CD4-positive, alpha-beta T cell treated with Interleukin-17A for 4 hours (primary cell): ENCODE measurements at regions not wholly inside any gene's neighbourhood (a gene's known extent, or its start where the extent isn't known, plus 50 kb on each side); places are given as distances from the start of the nearest gene placed in this dataset.
"Not testable (repeated sequence)": the region's sequence is repeated elsewhere in the genome, so short reads cannot be mapped to it uniquely, and the experiment has no call there.

Source experiments
- DNase-seq: peaks from one replicate; pipeline ENCODE4 v3.0.0-alpha.2; 2020; ENCODE audit warnings: mixed read lengths

GRCh38 chr3:94413336-94414108 is 350.7 kb downstream of the NSUN3 start:
- no peak for DNase-seq

DNA sequence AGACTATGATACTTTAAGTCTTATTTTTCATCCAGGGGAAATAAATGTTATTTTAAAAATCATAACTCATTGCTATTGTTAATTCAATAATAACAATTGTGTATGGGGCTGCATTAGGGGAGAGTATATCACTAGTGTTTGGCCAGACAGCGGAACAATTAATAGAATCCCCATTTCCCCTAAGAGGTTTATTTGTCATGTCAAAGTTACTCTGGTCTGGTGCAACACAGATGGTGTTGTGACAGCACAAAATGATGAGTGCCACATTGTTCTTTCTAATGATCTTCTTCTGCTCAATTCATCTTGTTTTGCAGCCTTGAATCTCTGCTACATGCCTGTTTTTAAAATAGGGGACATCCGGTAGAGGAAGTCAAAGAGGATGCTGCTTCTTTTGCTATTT is 351.6 kb downstream of the NSUN3 start:
- no peak for DNase-seq

GRCh38 chr3:94416768-94417167 is 353.9 kb downstream of the NSUN3 start:
- DNase-seq: no peak

- DNase-seq: no peak
Observed at GRCh38 chr3:94417963-94418455, 355.1 kb downstream of the NSUN3 start.

- no peak for DNase-seq
Observed at GRCh38 chr3:94420931-94421330, 358.1 kb downstream of the NSUN3 start.

DNA sequence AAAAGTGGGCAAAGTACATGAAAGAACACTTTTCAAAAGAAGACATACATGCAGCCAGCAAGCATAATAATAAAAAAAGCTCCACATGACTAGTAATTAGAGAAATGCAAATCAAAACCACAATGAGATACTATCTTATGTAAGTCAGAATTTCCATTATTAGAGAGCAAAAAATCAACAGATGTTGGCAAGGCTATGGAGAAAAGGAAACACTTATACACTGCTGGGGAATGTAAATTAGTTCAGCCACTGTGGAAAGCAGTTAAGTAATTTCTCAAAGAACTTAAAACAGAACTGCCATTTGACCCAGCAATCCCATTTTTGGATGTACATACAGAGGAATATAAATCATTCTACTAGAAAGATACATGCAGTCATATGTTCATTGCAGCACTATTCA is 360.7 kb downstream of the NSUN3 start:
- DNase-seq: no peak

DNA sequence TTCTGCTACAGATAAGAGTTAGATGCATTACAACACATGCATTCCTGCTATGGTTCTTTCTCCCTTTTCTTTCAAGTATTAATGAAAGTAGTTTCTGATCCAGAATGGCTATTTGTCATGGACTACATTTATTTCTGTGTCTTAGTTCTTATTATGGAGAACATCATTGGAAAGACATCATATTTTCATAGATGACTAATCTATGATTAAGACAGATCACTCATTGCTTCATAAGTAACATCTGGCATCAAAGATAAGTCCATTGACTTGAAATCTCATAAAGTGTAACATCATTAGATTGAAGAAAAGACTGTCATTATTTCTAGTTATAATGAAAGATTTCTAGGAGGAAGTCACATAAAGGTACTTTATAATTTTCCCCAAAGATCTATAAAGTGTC is 366.7 kb downstream of the NSUN3 start:
- no peak for DNase-seq

DNA sequence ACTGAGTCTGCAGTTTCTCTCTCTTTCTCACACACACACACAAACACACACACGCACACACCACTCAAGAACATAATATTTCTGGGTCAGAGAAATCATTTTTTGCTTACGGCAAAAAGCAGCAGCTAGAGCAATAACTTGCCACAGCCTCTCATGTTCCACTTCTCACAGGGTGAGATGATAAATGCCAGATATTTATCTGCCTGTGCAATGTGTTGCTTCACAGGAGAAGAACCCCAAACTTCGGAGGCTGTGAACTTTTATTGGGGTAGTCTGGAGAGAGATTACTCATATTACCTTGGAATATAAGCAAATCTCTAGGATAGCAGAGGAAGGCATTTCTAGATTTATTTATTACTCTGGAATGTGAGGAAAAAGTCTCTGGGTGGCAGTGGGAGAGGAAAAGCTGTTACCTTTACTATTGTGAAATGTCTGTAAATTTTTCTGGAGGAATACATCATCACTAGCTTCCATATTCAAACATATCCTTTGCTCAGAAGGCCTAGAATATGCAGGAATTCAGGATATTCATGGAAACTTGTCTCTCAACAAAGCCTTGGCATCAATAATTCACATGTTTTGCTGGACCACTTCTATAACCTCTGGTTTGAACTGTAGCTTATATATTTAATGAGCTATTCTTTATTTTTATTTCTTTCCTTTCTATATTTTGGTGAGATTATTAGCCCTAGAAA is 369.2 kb downstream of the NSUN3 start:
- no peak for DNase-seq

DNA sequence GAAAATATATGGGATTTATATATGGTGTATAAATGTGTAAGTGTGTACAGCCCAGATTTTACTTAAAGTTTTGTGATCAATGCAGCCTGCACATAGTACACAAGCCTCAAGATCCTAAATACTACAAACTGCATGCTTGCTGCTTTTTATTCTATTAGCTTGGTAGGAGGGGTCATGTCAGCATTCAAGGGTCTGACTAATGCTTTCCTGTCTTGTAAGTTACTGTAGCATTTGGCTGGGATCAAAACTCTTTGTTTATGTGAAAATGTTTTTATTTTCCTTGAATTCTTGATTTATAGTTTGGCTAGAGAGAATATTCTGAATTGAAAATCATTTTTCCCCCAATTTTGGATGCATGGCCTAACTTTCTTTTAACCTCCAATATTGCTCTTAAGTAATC is 370.9 kb downstream of the NSUN3 start:
- DNase-seq: no peak

GRCh38 chr3:94440767-94441493 is 378.1 kb downstream of the NSUN3 start:
- no peak for DNase-seq

DNA sequence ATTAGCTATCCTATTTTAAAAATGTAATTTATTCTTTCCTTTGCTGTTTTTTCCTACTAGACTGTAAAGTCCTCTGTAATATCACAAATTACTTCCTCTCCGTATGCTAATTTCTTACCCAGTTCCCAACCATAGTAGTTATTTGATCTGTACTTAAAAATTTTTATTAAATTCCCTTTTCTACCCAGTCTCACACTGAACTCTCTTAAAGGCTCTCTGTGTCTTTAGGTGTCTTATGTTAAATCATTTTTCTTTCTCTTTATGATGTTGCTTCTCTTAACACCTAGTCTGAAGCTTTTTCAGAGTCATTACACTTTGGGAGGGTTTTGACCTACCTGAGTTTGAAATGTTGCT is 378.6 kb downstream of the NSUN3 start:
- no peak for DNase-seq

GRCh38 chr3:94453864-94454263 is 391.0 kb downstream of the NSUN3 start:
- DNase-seq: no peak

DNA sequence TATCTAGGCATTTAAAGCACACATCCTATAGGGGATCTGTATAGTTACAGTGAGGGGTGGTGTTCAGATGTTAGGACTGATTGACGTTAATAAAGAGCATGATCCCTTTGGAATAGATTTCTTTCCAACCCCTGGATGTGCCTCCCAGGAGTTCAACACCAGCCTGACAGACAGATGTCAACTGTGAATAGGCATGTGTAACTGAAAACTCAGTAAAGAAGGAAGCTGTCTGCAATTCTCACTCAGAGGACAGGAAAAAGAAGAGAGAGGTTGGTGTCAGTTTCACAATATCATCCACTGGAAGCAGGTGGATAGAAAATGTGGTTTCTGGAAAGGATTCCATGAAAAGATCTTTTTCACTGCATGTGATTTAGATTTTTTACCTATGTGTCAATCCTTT is 396.3 kb downstream of the NSUN3 start:
- DNase-seq: no peak

- DNase-seq: no peak
Observed at GRCh38 chr3:94460931-94461330, 398.1 kb downstream of the NSUN3 start.

GRCh38 chr3:94462931-94463330 is 400.1 kb downstream of the NSUN3 start:
- DNase-seq: no peak

DNA sequence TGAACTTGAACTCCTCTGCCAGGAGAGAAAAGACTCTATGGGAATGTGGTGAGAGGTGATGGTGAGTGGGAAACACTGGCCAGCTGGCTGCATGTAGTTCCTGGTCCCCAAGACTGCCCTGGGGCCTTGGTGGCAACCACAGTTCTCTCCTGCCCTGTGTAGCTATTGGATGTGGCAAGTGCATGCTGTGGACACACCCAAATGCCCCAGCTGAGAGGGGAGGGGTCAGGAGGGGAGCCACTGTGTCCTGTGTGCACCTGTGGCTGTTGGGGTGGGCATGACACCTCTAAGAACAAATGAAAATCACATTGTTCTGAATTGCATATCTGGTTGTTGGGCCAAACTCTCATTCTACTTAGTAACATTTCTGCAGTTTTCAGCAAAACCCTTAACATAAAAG is 409.6 kb downstream of the NSUN3 start:
- no peak for DNase-seq

- DNase-seq: no peak
Observed at GRCh38 chr3:94481226-94481898, 418.5 kb downstream of the NSUN3 start.

- DNase-seq: no peak
Observed at GRCh38 chr3:94482686-94483085, 419.8 kb downstream of the NSUN3 start.

DNA sequence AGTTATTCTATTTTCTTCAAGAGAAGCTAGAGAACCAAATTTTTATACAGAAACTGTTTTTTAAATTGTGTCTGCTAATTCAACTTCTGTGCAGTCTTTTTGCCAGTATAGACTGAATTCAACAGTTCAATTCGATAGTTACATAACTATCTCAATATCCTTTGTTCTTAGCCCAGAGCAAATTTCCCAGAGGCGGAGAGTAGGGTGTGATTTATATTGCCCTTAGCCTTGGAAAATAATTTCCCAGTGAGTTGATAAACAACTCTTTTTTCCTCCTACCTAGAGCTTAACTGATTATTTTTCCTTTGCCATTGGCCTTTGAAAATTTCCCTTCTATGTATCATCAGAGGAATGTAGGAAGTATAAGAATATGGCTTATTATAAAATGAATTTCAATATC is 420.5 kb downstream of the NSUN3 start:
- DNase-seq: no peak

GRCh38 chr3:94494992-94495391 is 432.1 kb downstream of the NSUN3 start:
- DNase-seq: no peak

- no peak for DNase-seq
Observed at GRCh38 chr3:94500146-94500545, 437.3 kb downstream of the NSUN3 start.

DNA sequence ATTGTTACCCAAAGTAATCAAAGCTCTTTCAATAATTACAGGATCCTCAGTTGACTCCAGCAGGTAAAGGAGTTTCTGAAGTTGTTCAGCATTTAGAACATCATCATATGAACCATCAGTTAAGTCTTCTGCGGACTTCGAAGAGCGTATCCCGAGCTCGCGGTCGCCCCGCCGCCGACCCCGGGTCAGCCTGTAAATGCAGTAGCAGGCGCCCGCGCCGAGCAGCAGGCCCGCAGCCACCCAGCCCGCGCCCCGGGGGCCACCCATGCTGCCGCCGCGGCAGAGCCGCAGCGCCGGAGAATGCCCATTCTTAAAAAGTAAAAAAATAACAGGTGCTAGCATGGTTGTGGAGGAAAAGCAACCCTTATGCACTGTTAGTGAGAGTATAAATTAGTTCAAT is 444.5 kb downstream of the NSUN3 start:
- not testable (repeated sequence) for DNase-seq

GRCh38 chr3:94512876-94513275 is 450.0 kb downstream of the NSUN3 start:
- no peak for DNase-seq
